ENCODE measurements at regions not wholly inside any gene's neighbourhood (a gene's known extent, or its start where the extent isn't known, plus 50 kb on each side); places are given as distances from the start of the nearest gene placed in this dataset.

- DNase-seq: peak in 1 of 5 experiments; percentile 34
Observed at GRCh38 chr11:81497202-81497804, 1236.4 kb downstream of the FAM181B start.

GRCh38 chr11:81496601-81497000 lies 1237.1 kb downstream of the FAM181B start:
- DNase-seq: no peak

- no peak for DNase-seq
Observed at GRCh38 chr11:81495699-81496292, 1237.9 kb downstream of the FAM181B start.

- no peak for DNase-seq
Observed at GRCh38 chr11:81494431-81494830, 1239.2 kb downstream of the FAM181B start.

GRCh38 chr11:81492923-81493445 lies 1240.7 kb downstream of the FAM181B start:
- no peak for DNase-seq

GRCh38 chr11:81487109-81487508 lies 1246.6 kb downstream of the FAM181B start:
- DNase-seq: no peak

- no peak for DNase-seq
Observed at GRCh38 chr11:81484196-81484595, 1249.5 kb downstream of the FAM181B start.

- DNase-seq: no peak
Observed at GRCh38 chr11:81477277-81477676, 1256.4 kb downstream of the FAM181B start.

GRCh38 chr11:81476345-81476744 lies 1257.3 kb downstream of the FAM181B start:
- no peak for DNase-seq

GRCh38 chr11:81472646-81473045 lies 1261.0 kb downstream of the FAM181B start:
- no peak for DNase-seq

GRCh38 chr11:81470446-81470845 lies 1263.2 kb downstream of the FAM181B start:
- no peak for DNase-seq

GRCh38 chr11:81459766-81460306 lies 1273.8 kb downstream of the FAM181B start:
- DNase-seq: no peak

GRCh38 chr11:81449588-81450156 lies 1284.0 kb downstream of the FAM181B start:
- DNase-seq: no peak

- no peak for DNase-seq
Observed at GRCh38 chr11:81444297-81444696, 1289.4 kb downstream of the FAM181B start.

GRCh38 chr11:81432333-81432732 lies 1301.3 kb downstream of the FAM181B start:
- no peak for DNase-seq

GRCh38 chr11:81424822-81425221 lies 1308.8 kb downstream of the FAM181B start:
- no peak for DNase-seq

- DNase-seq: no peak
Observed at GRCh38 chr11:81422402-81422801, 1311.3 kb downstream of the FAM181B start.

GRCh38 chr11:81421251-81421860 lies 1312.3 kb downstream of the FAM181B start:
- DNase-seq: no peak

- no peak for DNase-seq
Observed at GRCh38 chr11:81420668-81421250, 1312.9 kb downstream of the FAM181B start.

- no peak for DNase-seq
Observed at GRCh38 chr11:81397316-81397715, 1336.3 kb downstream of the FAM181B start.

GRCh38 chr11:81394311-81394710 lies 1339.4 kb downstream of the FAM181B start:
- DNase-seq: peak in 1 of 5 experiments; percentile 65

GRCh38 chr11:81388326-81388725 lies 1345.3 kb downstream of the FAM181B start:
- no peak for DNase-seq

- DNase-seq: no peak
Observed at GRCh38 chr11:81380395-81380794, 1353.3 kb downstream of the FAM181B start.
